ENCODE measurements at regions not wholly inside any gene's neighbourhood (a gene's known extent, or its start where the extent isn't known, plus 50 kb on each side); places are given as distances from the start of the nearest gene placed in this dataset.
A peak's percentile ranks its signal among the peaks of the same experiment; 100 is the strongest.

- Histone ChIP-seq H3K9me3 (ENCODE audit: low read length) (no peaks in the 10 kb centered on the region), H3K4me1 (ENCODE audit: insufficient read depth, low read length) (peaks cover 89% of the 10 kb centered on the region), H3K79me2 (ENCODE audit: insufficient read depth, low read length) (no peaks in the 10 kb centered on the region), H3K9ac (ENCODE audit: insufficient read depth, low read depth, low read length) (no peak overlapping the region), H4K20me1 (ENCODE audit: insufficient read depth, low read length) (no peaks in the 10 kb centered on the region), H3K4me3 (replicated peaks in 1 of 3; ENCODE audit: insufficient read depth in 1 of 3, low read depth in 2 of 3, low read length in 3 of 3) (no peak overlapping the region; a peak in 1 of 6 replicates), H3K4me2 (ENCODE audit: low read depth, low read length) (no peak overlapping the region), H2AFZ (ENCODE audit: low read length) (no peak overlapping the region), H3K27ac (ENCODE audit: extremely low read length, insufficient read depth, low read length) (no peak overlapping the region), H3K36me3 (replicated peaks in 1 of 2; ENCODE audit: control insufficient read depth in 1 of 2, insufficient read depth in 2 of 2, low read length in 2 of 2) (no peaks in the 10 kb centered on the region), H3K27me3 (ENCODE audit: control insufficient read depth in 1 of 2, insufficient read depth in 2 of 2, low read length in 2 of 2) (no peaks in the 10 kb centered on the region)
- ChIA-PET POLR2A (interaction anchor here (1.1 kb wide), 1 partner anchor 153 kb away, joined by 3 read pairs; no protein-coding TSS in a partner anchor), CTCF (ENCODE audit: low intra/inter-chr PET ratio, low total read pairs) (no interaction called here)
- intact Hi-C loops (cut with micrococcal nuclease; ENCODE audit: unreplicated experiment): no loop called here
- in situ Hi-C loops (cut with HindIII; ENCODE audit: extremely low pct_ligation_motif_present, low pct_unique_long_range_greater_than_20kb): no loop called here
- BruUV-seq (replicated peaks): no TSS peak
- ATAC-seq (no peak), DNase-seq (ENCODE audit: low spot score) (no peak), FAIRE-seq (no peak)
- WGBS (ENCODE audit: low lambda C conversion rate): 86% methylated on average over 12 of the region's 12 CpGs
- TF ChIP-seq PREB (CRISPR knock-in tag; IDR thresholded peaks at IDR 0.05): no peak
- TF ChIP-seq NR2F2 (IDR thresholded peaks at IDR 0.05; ENCODE audit: borderline replicate concordance, low read depth): no peak
- no peak for TF ChIP-seq ZNF687 (CRISPR knock-in tag; IDR thresholded peaks at IDR 0.05)
- no peak for TF ChIP-seq RERE (CRISPR knock-in tag; IDR thresholded peaks at IDR 0.05; ENCODE audit: low read depth)
- TF ChIP-seq HDAC2 (CRISPR knock-in tag; IDR thresholded peaks at IDR 0.05): no peak
- TF ChIP-seq MED1 (CRISPR knock-in tag; IDR thresholded peaks at IDR 0.05): no peak
- TF ChIP-seq ZNF660 (CRISPR knock-in tag; IDR thresholded peaks at IDR 0.05; ENCODE audit: borderline replicate concordance, low read depth): no peak
- no peak for TF ChIP-seq KLF6 (CRISPR knock-in tag; IDR thresholded peaks at IDR 0.05)
- TF ChIP-seq MAFF (IDR thresholded peaks at IDR 0.05; ENCODE audit: low read depth, low read length): no peak
- TF ChIP-seq MIER3 (CRISPR knock-in tag; IDR thresholded peaks at IDR 0.05; ENCODE audit: borderline replicate concordance): 0 out of 2 replicates have a peak, but pooled peaks have one; percentile 10
- TF ChIP-seq FOXA1 (IDR thresholded peaks at IDR 0.05): no peak
- TF ChIP-seq FOXA1 (CRISPR knock-in tag; IDR thresholded peaks at IDR 0.05): 0 out of 2 replicates have a peak, but pooled peaks have one; percentile 19
- TF ChIP-seq ZFY (CRISPR knock-in tag; IDR thresholded peaks at IDR 0.05): 0 out of 2 replicates have a peak, but pooled peaks have one; percentile 2
- TF ChIP-seq ZNF773 (CRISPR knock-in tag; IDR thresholded peaks at IDR 0.05; ENCODE audit: borderline replicate concordance): no peak
- no peak for TF ChIP-seq MYPOP (CRISPR knock-in tag; IDR thresholded peaks at IDR 0.05)
Measured at GRCh38 chr1:9444532-9444931, 94.7 kb upstream of the SLC25A33 start.
